ENCODE measurements at regions not wholly inside any gene's neighbourhood (a gene's known extent, or its start where the extent isn't known, plus 50 kb on each side); places are given as distances from the start of the nearest gene placed in this dataset.

GRCh38 chr1:30618335-30618747 lies 105.0 kb downstream of the MATN1 start:
- Histone ChIP-seq H3K4me1 (ENCODE audit: control insufficient read depth, low read length) (no peaks in the 10 kb centered on the region), H3K4me2 (ENCODE audit: low read length) (no peak overlapping the region), H3K4me3 (ENCODE audit: low read length) (no peak overlapping the region), H3K27ac (ENCODE audit: low read depth, low read length) (no peak overlapping the region), H3K36me3 (ENCODE audit: control insufficient read depth, low read length) (no peaks in the 10 kb centered on the region), H3F3A (ENCODE audit: control insufficient read depth, insufficient read depth) (no peaks in the 10 kb centered on the region), H4K20me1 (ENCODE audit: control insufficient read depth, insufficient read depth, low read depth, low read length) (no peaks in the 10 kb centered on the region), H3K79me2 (ENCODE audit: control insufficient read depth, low read length) (no peaks in the 10 kb centered on the region), H3K27me3 (ENCODE audit: control insufficient read depth, low read length) (no peaks in the 10 kb centered on the region), H3K9me2 (replicated peaks; ENCODE audit: control insufficient read depth, low read length) (no peaks in the 10 kb centered on the region), H3K9me3 (ENCODE audit: control insufficient read depth, insufficient read depth, low read length) (0 out of 2 replicates have a peak, but pooled peaks cover 3% of the 10 kb centered on the region)
- no peak for TF ChIP-seq EZH2phosphoT487 (IDR thresholded peaks at IDR 0.05; ENCODE audit: borderline replicate concordance, low read length)
- TF ChIP-seq, protein P1, sequence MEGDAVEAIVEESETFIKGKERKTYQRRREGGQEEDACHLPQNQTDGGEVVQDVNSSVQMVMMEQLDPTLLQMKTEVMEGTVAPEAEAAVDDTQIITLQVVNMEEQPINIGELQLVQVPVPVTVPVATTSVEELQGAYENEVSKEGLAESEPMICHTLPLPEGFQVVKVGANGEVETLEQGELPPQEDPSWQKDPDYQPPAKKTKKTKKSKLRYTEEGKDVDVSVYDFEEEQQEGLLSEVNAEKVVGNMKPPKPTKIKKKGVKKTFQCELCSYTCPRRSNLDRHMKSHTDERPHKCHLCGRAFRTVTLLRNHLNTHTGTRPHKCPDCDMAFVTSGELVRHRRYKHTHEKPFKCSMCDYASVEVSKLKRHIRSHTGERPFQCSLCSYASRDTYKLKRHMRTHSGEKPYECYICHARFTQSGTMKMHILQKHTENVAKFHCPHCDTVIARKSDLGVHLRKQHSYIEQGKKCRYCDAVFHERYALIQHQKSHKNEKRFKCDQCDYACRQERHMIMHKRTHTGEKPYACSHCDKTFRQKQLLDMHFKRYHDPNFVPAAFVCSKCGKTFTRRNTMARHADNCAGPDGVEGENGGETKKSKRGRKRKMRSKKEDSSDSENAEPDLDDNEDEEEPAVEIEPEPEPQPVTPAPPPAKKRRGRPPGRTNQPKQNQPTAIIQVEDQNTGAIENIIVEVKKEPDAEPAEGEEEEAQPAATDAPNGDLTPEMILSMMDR (IDR thresholded peaks at IDR 0.05; ENCODE audit: low read depth, low read length, poor library complexity, severe bottlenecking), result no peak

- Histone ChIP-seq H3K9me3 (ENCODE audit: control insufficient read depth, insufficient read depth, low read length) (no peaks in the 10 kb centered on the region), H3K27ac (ENCODE audit: low read depth, low read length) (no peak overlapping the region), H3K79me2 (ENCODE audit: control insufficient read depth, low read length) (no peaks in the 10 kb centered on the region), H3K36me3 (ENCODE audit: control insufficient read depth, low read length) (no peaks in the 10 kb centered on the region), H3F3A (ENCODE audit: control insufficient read depth, insufficient read depth) (no peaks in the 10 kb centered on the region), H3K4me2 (ENCODE audit: low read length) (no peak overlapping the region), H3K9me2 (replicated peaks; ENCODE audit: control insufficient read depth, low read length) (no peaks in the 10 kb centered on the region), H3K27me3 (ENCODE audit: control insufficient read depth, low read length) (peaks cover 3% of the 10 kb centered on the region; the same call in 1 of the 2 replicates), H4K20me1 (ENCODE audit: control insufficient read depth, insufficient read depth, low read depth, low read length) (no peaks in the 10 kb centered on the region), H3K4me1 (ENCODE audit: control insufficient read depth, low read length) (no peaks in the 10 kb centered on the region), H3K4me3 (ENCODE audit: low read length) (no peak overlapping the region)
- TF ChIP-seq, protein P1 (IDR thresholded peaks at IDR 0.05; ENCODE audit: low read depth, low read length, poor library complexity, severe bottlenecking), result no peak
- TF ChIP-seq EZH2phosphoT487 (IDR thresholded peaks at IDR 0.05; ENCODE audit: borderline replicate concordance, low read length), result no peak
Observed at GRCh38 chr1:30616759-30617158, 106.6 kb downstream of the MATN1 start.

- H3K4me1 ChIP-seq (ENCODE audit: control insufficient read depth, low read length), result no peaks in the 10 kb centered on the region
- no peaks in the 10 kb centered on the region for H3K79me2 ChIP-seq (ENCODE audit: control insufficient read depth, low read length)
- H3K4me3 ChIP-seq (ENCODE audit: low read length), result no peak overlapping the region
- no peak overlapping the region for H3K4me2 ChIP-seq (ENCODE audit: low read length)
- H3F3A ChIP-seq (ENCODE audit: control insufficient read depth, insufficient read depth), result no peaks in the 10 kb centered on the region
- no peaks in the 10 kb centered on the region for H3K36me3 ChIP-seq (ENCODE audit: control insufficient read depth, low read length)
- TF ChIP-seq EZH2phosphoT487 (IDR thresholded peaks at IDR 0.05; ENCODE audit: borderline replicate concordance, low read length), result no peak
- H3K27ac ChIP-seq (ENCODE audit: low read depth, low read length), result no peak overlapping the region
- H3K9me2 ChIP-seq (replicated peaks; ENCODE audit: control insufficient read depth, low read length), result no peaks in the 10 kb centered on the region
- no peaks in the 10 kb centered on the region for H4K20me1 ChIP-seq (ENCODE audit: control insufficient read depth, insufficient read depth, low read depth, low read length)
- peaks cover 3% of the 10 kb centered on the region; the same call in 1 of the 2 replicates for H3K27me3 ChIP-seq (ENCODE audit: control insufficient read depth, low read length)
- H3K9me3 ChIP-seq (ENCODE audit: control insufficient read depth, insufficient read depth, low read length), result no peaks in the 10 kb centered on the region
Observed at GRCh38 chr1:30615816-30616590, 107.4 kb downstream of the MATN1 start.

DNA sequence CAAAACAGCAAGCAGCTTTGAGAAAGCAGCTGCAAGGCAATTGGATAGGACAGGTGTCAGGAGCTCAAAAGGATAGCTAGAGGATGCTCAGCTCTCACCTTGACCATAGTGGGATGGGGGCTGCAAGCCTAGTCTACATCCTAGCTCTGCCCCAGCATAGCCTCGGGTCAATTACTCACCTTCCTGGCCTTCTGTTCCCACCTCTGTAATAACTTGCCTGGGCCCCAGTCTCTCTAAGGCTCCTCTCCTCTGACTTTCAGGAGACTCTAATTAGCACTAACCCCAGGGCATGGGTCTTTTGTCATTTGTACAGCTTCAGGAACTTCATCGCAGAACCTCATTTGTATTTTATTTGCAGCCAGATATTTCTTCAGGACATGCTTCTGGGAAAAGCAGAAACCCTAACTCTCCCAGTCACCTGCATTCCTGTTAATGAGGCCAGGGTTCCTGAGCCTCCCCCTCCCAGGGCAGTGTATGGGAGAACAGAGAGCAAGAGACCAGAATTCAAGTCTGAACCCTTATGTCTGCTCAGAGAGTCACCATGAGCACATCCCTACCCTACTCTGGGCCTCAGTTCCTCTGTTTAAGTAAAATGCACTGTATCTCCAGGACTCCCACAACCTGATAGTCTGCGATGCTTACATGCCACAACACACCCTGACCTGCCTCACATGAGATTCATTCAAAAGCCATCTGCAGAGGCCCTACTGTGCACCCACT lies 108.1 kb downstream of the MATN1 start:
- H3F3A ChIP-seq (ENCODE audit: control insufficient read depth, insufficient read depth), result no peaks in the 10 kb centered on the region
- TF ChIP-seq EZH2phosphoT487 (IDR thresholded peaks at IDR 0.05; ENCODE audit: borderline replicate concordance, low read length), result no peak
- TF ChIP-seq, protein P1 (IDR thresholded peaks at IDR 0.05; ENCODE audit: low read depth, low read length, poor library complexity, severe bottlenecking), result no peak

More for the DNA sequence above, 108.1 kb downstream of the MATN1 start:
- Histone ChIP-seq H4K20me1 (ENCODE audit: control insufficient read depth, insufficient read depth, low read depth, low read length) (no peaks in the 10 kb centered on the region), H3K4me2 (ENCODE audit: low read length) (no peak overlapping the region), H3K27ac (ENCODE audit: low read depth, low read length) (no peak overlapping the region), H3K4me3 (ENCODE audit: low read length) (no peak overlapping the region), H3K9me2 (replicated peaks; ENCODE audit: control insufficient read depth, low read length) (no peaks in the 10 kb centered on the region), H3K9me3 (ENCODE audit: control insufficient read depth, insufficient read depth, low read length) (no peaks in the 10 kb centered on the region), H3K79me2 (ENCODE audit: control insufficient read depth, low read length) (no peaks in the 10 kb centered on the region), H3K27me3 (ENCODE audit: control insufficient read depth, low read length) (peaks cover 3% of the 10 kb centered on the region; the same call in 1 of the 2 replicates), H3K4me1 (ENCODE audit: control insufficient read depth, low read length) (no peaks in the 10 kb centered on the region), H3K36me3 (ENCODE audit: control insufficient read depth, low read length) (no peaks in the 10 kb centered on the region)
